Upper lobe of left lung (tissue), 4 donors: ENCODE measurements at regions not wholly inside any gene's neighbourhood (a gene's known extent, or its start where the extent isn't known, plus 50 kb on each side); places are given as distances from the start of the nearest gene placed in this dataset.

ENCODE experiments used
- CTCF ChIP-seq, 6 experiments: fragments of 450-650 bp in 4 of 6; fragments of 200-600 bp in 2 of 6; sonication (generic) in 2 of 6; IDR thresholded peaks; one replicate each; pipeline ENCODE4 v1.5.1; 2016 to 2019; ENCODE audit warnings: antibody characterized with exemption in 6 of 6
- EP300 ChIP-seq, 4 donors: sonication (generic); formaldehyde crosslinking; IDR thresholded peaks; one replicate each; pipeline ENCODE4 v1.5.1; 2017; ENCODE audit warnings: antibody characterized with exemption in 4 of 4, control low read depth in 2 of 4
- POLR2A ChIP-seq, 4 donors: fragments of 450-650 bp; IDR thresholded peaks; one replicate each; pipeline ENCODE4 v1.5.1; 2016 to 2017; ENCODE audit warnings: antibody characterized with exemption in 4 of 4, mild to moderate bottlenecking in 2 of 4
- POLR2AphosphoS5 ChIP-seq, 2 donors: sonication (generic); formaldehyde crosslinking; IDR thresholded peaks; one replicate each; pipeline ENCODE4 v1.5.1; 2017; ENCODE audit warnings: antibody characterized with exemption in 2 of 2

- TF ChIP-seq CTCF (IDR thresholded peaks at IDR 0.05), result no peak
- no peak for TF ChIP-seq POLR2A (IDR thresholded peaks at IDR 0.05)
- no peak for TF ChIP-seq POLR2AphosphoS5 (IDR thresholded peaks at IDR 0.05)
- TF ChIP-seq EP300 (IDR thresholded peaks at IDR 0.05), result no peak
Measured at GRCh38 chr16:55236655-55237054, 87.3 kb upstream of the IRX6 start.
